ENCODE measurements at regions not wholly inside any gene's neighbourhood (a gene's known extent, or its start where the extent isn't known, plus 50 kb on each side); places are given as distances from the start of the nearest gene placed in this dataset.

DNA sequence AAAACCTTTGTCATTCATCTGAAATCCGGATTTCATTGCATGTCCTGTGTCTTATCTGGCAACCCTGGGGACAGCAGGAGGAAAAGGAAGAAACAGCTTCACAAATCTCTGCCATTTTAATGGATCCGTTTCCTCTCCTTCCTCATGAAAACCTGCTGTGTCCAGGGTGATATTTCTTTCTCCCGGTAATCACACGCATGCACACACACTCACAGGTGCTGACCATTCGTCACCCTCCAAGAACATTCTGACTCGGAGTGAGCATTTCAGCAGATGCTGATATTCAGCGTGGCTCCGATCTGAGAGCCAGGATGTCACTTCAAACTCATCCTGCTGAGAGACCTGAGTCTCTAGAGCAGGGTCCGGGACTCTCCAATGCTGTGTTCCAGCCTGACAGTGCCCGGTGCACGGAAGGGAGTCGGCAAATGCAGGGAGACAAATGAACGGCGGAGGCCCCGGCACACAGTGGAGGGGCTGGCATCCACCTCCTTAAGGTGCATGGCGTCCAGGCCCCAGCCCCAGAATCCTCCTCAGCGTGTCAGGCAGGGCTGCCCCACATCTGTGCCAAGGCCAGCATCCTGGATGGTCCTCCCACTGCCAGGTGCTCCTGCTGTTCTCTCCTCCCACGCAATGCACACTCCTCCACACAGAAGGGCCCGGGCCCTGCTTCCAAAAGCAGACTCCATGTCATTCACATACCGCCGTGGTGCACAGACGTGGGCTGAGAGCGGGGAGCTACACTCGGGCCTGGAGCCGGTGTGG, 70.7 kb downstream of the RBFOX3 start:
- no peak for DNase-seq (ENCODE audit: low read depth in 3 of 3)

DNA sequence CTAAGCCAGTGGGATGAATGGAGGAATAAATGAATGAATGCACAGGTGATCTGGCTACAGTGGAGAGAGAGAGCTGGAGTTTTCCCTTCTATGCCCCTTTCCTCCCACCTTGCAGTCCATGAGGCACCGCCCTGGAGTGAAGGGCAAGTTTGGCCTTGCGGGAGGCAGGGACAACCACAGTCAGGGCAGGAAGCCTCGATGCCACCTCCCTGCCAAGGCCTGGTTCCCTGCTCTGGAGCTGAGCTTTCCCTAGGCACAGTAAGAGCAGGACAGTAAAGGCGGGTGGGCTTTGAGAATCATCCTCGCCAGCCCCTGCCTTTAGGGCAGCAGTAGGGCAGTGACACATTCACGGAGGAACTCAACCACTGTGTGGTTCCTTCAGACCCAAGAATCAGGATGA, 72.6 kb downstream of the RBFOX3 start:
- DNase-seq (ENCODE audit: low read depth in 3 of 3), result no peak

DNA sequence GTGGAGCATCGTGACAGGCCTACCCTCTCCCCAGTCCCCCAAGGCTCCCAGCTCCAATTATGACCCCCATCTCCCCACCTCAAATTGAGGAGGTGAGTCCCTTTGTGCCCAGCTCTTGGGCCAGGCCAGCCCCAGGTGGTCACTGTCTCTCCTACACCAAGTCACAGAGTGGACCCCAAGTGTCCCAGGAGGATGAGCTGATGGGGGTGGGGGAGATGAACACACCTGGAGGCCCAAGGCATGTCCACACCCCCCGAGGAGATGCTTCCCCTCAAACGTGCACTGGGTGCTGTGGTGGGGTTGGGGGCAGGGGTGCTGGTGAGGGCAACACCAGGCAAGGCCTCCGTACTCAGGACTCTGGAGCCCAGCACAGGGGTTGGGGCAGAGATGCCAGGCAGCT, 73.2 kb downstream of the RBFOX3 start:
- no peak for DNase-seq (ENCODE audit: low read depth in 3 of 3)

DNA sequence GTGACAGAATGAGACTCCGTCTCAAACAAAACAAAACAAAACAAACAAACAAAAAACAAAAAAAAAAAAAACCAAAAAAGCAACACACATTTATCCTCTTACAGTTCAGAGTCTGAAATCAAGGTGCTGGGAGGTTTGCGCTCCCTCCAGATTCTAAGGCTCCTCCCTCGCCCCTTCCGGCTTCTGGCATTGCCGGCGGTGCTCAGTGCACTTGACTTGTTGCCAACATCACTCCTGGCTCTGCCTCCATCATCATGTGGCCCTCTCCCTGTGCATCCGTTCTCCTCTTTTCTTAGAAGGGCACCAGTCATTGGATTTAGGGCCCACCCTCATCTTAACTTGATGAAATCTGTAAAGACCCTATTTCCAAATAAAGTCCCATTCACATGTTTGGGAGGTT, 73.8 kb downstream of the RBFOX3 start:
- DNase-seq (ENCODE audit: low read depth in 3 of 3), result no peak

DNA sequence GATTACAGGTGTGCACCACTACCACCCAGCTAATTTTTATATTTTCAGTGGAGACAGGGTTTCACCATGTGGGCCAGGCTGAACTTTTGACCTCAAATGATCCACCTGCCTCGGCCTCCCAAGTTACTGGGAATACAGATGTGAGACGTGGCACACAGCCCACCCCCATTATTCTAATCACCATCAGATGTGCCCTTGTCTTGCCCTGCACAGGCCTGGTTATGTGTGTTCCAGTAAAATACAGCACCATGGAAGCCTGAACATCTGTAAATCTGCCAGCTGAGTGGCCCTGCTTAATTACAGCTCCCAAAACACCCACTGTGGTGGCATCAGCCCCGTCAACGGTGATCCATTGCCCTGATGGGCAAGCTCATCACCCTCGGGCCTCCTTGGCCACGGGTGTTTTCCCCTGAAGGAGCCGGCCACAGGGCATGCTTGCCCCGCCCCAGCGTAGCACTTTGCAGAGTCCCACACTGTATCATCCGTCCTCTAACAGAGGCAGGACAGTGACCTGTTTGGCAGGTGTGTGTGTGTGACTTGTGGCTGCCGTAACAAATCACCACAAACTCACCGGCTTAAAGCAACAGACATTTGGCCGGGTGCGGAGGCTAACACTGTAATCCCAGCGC, 74.5 kb downstream of the RBFOX3 start:
- no peak for DNase-seq (ENCODE audit: low read depth in 3 of 3)

DNA sequence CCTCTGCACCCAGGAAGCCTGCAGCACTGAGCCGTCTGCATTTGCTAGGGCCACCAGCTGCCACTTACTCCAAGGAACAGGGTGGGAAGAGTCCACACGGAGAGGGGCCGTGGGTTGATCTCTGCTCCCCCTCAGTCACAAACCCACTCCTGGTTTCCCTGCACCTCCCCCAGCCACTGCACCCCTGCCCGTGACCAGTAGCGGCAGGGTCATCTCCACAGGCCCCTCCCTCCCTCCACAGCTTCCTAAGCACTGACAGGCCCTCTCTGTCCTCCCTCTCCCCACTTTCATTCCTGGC, 75.2 kb downstream of the RBFOX3 start:
- no peak for DNase-seq (ENCODE audit: low read depth in 3 of 3)

DNA sequence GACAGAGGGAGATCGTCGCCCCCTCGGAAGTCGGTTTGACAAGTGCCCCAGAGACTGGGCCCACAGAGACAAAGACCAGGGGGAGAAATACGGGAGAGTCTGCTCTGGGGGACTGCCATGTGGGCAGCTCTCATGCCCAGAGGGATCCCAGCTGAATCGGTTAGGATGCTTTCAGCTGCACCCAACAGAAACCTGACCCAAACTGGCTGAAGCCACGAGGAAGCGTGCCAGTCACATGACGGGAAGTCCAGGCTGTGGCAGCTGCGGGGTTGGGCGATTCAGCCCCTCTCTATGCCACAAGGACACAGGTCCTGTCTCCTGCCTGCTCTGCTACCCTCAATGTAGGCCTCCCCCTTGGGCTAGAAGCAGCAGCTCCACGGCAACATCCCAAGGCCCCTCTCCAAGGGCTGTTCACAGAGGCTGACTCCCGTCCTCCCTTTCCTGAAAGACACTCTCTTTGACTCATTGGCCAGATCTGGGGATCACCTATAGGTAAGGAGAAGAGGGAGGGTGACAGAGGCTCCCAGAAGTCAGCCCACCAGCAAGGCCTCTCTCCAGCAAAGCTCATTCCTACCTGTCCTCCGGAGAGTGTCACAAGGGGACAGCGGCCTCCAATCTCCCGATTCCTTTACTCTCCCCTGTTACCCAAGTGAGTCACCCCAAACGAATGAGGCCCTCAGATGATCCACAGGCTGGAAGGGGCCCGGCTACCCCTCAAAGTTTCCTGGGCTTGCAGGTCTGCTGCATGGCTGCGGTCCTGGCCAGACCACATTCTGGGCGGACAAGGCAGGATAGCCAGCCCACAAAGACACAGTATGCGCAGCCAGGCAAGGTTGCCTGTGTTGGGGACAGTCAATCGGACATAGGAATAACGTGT, 75.8 kb downstream of the RBFOX3 start:
- no peak for DNase-seq (ENCODE audit: low read depth in 3 of 3)

DNA sequence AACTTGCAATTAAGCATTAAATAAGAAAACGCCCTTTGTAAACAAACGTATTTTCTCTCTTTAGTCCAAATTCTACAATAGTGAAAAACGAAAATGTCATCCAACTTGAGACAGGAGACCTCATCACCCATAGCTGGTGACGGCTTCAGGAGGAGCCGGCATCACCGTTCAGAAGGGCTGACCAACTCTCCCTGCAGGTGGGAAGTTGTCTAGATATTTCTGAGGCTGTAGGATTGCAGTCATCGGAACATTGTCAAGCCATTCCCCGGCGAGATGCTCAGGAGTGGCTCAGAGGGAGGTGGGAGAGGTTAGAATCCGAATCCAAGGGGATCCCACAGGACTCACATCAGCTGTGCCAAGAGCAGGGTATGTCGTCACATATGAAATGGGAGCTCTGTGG, 76.7 kb downstream of the RBFOX3 start:
- no peak for DNase-seq (ENCODE audit: low read depth in 3 of 3)

DNA sequence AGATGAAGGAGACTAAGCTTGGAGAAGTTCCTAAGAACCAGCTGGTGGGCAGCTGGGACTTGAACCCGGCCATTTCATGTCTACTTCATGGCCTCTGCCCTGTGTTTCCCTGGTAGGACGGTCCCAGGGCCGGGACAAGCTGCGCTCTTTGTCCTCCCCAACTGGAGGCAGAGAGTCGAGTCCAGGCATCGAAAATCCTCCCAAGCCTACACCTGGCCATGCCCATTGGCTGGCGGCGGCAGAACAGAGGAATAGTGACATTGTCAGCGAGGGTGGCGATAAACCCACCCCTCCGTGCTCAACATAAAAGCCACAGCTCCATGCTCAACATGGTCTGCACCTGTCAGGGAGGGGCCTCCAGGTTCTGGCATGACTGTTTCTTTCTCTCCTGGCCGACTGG, 77.7 kb downstream of the RBFOX3 start:
- DNase-seq (ENCODE audit: low read depth in 3 of 3), result no peak

DNA sequence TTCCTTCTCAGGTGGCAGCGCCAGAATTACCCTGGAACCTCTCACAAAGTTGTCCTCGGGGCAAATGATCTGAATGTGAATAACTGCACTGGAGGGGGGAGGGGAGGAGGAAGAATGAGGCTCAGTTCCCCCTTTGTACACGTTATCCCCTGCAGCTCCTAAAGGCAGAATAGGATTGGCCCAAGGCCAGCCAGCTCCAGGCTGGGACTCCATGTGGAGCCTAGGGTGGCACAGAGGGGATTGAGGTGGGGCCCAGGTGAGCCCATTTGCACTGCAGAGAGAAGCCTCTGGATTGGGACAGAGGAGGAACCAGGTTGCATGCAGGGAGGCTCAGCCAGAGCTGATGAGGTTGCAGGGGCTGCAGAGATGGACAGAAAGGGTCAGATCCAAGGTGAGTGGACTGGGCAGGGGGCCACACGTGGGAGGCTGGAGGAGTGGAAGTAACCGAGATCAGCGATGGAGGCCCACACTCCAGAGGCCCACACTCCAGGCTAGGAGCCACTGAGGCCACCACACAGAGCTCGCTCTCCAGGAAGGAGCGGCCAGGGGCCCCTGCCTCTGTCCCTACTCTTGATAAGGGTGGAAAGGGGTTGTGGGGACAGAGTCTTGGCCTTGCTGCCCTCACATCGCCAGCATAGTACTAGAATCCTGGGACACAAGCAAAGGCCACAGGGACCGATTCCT, 78.6 kb downstream of the RBFOX3 start:
- no peak for DNase-seq (ENCODE audit: low read depth in 3 of 3)

DNA sequence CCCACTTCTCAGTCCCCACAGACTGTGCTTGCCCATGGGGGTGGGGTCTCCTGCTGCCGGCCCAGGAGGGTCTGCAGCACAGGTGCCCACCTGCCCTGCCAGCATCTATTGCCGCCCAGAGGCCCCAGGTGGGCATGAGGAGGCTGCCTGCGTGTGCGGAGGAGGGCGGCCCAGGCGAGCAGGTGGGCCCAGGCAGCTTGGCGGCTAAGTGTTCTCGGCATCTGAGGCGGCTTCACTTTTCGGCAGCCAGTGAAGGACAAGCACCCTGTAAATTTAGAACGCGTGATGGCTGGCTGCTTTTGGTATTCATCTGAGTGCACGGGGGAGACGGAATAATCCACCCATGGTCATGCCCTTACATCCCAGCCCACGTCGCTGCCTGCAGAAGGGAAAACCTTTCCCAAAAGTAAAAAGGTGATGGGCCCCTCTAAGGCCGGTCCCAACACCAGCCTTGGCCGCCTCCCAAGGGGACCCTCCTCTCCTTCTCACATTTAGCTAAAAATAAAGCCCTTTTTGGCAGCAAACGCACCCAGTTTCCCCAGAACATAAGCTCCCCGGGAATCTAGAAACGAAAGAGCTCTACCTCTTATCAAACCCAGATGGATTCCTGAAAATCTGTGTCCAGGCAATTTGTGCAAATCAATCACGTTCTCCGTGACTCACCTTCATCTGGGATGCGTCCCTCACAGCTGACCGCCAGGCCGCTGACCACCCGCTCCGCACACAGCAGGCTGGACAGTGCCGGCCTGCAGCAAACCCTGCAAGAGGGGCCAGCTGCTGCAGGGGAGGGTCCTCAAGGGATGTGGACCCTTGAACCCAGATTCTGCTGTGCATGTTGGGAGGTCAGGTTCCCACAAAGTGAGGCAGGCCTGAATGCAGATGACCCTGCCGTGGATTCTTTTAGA, 79.4 kb downstream of the RBFOX3 start:
- DNase-seq (ENCODE audit: low read depth in 3 of 3), result no peak

DNA sequence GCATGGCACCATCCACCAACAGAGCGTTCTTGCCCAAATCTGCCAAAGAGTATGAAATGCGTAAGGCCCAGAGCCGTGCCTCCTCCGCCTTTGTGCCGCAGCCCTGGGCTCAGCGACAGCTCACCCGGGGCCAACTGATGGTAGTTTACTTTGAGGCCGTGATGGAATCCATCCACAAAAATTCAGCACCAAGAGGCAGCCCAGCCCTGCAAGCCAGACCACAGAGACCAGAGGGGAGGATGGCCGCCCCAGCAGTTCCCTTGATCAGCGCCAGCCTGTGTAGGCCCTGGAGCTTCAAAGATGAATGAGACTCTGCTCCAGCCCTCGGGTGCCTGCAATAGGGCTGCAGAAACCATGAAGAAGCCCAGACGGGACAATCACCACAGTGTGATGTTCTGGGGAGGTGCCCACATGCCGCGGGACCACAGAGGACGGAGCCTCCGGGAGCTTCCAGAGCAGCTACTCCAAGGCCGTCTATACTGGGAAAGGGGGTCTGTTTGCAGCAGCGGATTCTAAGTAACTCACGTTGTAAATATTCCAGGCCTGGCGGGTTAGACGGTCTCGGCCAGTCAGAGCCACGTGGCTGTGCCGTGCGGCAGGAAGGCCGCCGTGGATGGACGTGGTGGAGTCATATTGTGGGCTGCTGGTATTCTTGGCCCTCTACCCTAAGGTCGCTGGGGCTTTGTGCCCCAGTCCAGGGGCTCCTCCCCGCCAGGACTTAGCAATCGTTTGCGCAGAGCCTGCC, 80.3 kb downstream of the RBFOX3 start:
- DNase-seq (ENCODE audit: low read depth in 3 of 3), result no peak

DNA sequence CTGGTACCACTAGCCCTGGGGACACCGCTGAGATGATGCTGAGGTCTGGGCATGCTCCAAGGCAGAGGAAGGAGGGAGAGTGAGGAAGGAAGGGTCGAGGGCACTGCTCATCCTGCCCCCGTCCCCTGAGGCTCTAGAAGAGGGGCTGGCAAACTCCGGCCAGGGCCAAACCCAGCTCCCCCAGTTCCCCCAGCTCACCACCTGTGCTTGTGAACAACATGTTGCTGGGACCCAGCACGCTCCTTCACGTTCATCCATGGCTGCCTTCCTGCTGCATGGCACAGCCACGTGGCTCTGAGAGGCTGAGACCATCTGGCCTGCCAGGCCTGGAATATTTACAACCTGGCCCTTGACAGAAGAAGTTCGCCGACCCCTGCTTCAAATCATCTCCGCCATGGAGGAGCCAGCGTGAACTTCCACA, 81.2 kb downstream of the RBFOX3 start:
- DNase-seq (ENCODE audit: low read depth in 3 of 3), result no peak

DNA sequence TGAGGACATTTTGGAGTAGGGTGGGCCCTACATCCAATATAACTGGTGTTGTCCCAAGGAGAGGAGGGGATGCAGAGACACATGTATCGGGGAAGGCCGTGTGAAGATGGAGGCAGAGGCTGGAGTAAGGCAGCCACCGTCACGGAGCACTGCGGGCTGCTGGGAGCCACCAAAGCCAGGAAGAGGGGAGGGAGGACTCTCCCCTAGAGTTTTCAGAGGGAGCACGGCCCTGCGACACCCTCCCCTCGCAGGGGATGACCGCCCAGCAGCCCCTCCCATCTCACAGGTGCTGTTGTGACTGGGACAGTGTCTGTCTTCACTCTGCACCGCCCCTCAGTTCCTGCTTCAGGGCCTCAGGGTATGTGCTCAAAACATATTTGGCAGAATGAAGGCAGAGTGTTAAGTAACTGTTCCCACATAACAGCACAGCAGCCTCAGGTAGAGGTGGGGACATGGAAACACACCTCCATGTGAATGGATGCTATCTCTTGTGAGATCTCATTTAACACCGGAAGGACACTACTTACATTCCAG, 82.2 kb downstream of the RBFOX3 start:
- DNase-seq (ENCODE audit: low read depth in 3 of 3), result no peak

DNA sequence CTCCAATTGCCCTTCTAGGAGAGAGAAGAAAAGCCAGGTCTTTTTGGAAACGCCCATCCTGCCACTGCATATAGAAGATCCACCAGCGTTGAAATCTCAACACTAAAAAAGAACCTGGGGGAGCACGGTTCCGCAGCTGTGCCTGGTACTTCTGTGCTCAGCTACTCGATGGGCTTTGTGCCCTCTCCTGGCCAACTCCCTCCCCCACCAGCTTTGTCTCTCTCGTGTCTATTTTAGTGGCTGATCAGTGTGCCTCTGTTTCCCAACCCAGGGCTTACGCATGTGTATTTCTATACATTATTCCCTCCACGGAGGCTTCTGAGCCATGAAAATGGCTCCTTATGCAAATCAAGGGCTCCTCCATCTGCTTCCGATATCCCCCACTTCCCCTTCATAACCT, 83.5 kb downstream of the RBFOX3 start:
- DNase-seq (ENCODE audit: low read depth in 3 of 3), result no peak

DNA sequence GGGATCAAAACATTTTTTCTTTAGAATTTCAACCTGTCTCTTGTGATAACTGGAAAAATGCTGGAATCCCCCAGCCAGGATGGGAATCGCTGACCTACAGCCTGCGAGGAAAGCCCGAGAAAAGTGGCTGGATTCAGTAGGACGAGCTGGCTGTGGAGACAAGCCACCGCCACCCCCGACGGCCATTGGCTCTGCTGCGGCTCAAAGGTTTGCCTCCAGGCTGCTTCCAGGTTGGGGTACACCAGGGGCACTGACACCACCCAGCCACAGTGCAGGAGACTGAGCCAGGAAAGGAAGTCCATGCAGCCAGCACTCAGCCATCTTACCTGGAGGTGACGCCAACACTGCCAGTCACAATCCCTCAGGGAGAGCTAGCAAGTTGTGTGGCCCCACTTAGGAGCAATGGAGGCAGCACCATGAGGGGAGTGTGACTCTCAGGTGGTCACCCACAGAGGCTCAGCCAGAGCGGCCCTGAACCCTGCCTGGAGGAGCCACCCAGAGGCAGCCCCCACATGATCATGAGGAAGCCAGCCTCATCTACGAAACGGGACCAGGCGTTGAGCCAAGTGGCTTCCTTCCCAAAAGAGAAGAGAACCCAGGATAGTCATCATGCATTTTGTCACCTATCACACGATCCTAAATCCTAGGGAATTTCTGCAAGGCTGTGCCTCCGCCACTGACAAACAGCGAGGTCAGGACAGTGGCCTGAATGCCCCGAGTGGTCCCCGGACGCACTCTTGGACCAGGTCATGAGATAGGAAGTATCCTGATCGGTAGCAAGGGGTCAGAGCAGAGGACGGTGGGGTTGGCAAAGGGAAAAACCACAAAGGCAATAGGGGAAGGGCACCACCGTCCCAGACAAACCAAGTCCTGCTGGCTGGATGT, 84.8 kb downstream of the RBFOX3 start:
- DNase-seq (ENCODE audit: low read depth in 3 of 3), result no peak

DNA sequence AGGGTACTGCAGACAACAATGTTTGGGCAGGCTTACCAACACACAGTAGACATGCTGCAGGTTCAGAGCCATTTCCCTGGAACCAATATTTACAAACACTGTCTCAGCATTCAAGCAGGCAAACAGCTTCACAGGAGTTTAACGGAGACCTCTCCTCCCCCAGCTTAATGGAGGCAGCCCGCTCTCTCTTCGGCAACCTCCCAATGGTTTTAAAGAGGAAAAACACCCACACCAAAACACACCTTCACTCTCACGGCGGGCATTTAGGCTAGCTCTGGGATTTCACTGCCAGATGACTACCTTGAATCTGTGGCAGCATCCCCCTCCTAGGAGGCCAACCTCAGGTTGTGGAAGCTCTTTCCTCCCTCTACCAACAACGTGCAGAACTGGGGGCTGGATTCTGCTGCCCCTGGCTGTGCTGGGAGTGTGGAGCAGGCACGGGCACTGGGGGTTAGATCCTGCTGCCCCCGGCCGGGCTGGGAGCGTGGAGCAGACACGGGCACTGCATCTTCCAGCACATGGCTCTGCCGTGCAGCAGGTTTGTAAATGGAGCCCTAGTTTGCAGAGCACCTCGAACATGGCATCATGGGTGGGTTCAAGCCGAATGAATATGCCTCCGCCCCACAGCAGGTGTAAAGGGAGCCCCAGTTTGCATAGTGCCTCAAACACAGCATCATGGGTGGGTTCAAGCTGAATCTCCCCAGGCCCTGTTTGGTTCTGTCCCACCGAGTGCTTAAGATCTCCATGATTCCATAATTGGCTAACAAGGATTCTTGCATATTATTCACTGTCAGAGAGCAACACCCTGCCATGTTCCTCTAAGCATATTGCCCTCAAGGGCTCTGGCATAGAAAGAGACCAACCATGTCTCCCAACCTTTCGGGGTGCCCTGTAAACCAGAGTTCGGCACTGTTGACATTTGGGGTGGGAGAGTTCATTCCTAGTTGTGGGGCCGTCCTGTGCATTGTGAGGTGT, 86.4 kb downstream of the RBFOX3 start:
- no peak for DNase-seq (ENCODE audit: low read depth in 3 of 3)

DNA sequence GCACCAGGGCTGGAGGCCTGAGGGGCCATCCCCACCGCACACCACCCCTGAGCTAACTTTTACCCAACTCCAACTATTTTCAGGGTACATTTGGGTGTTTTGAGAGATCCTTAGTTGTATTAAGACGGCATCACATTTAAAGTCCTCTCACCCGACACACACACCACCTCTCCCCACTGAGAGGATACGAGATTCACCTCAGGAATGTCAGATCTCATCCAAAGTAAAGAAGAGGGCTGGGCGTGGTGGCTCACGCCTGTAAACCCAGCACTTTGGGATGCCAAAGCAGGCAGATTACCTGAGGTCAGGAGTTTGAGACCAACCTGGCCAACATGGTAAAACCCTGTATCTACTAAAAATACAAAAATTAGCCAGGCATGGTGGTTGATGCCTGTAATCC, 88.4 kb downstream of the RBFOX3 start:
- no peak for DNase-seq (ENCODE audit: low read depth in 3 of 3)
